Stomach (tissue), 4 donors: ENCODE measurements at regions not wholly inside any gene's neighbourhood (a gene's known extent, or its start where the extent isn't known, plus 50 kb on each side); places are given as distances from the start of the nearest gene placed in this dataset.

Source experiments
- CTCF ChIP-seq, 7 experiments: fragments of 450-650 bp in 4 of 7; fragments of 200-600 bp in 3 of 7; sonication (generic) in 3 of 7; IDR thresholded peaks; one replicate each; pipeline ENCODE4 v1.5.1; 2016 to 2019; ENCODE audit warnings: antibody characterized with exemption in 7 of 7, control low read depth in 2 of 7, mild to moderate bottlenecking in 1 of 7
- EP300 ChIP-seq: sonication (generic); formaldehyde crosslinking; IDR thresholded peaks from one replicate; pipeline ENCODE4 v1.6.1; 2017; ENCODE audit warnings: antibody characterized with exemption
- POLR2A ChIP-seq, 4 donors: fragments of 450-650 bp; IDR thresholded peaks; one replicate each; pipeline ENCODE4 v1.6.1; 2016; ENCODE audit warnings: antibody characterized with exemption in 4 of 4, control low read depth in 2 of 4, mild to moderate bottlenecking in 1 of 4, moderate library complexity in 1 of 4
- POLR2AphosphoS5 ChIP-seq, 3 donors: sonication (generic); formaldehyde crosslinking; IDR thresholded peaks; one replicate each; pipeline ENCODE4 v1.6.1; 2016; ENCODE audit warnings: antibody characterized with exemption in 3 of 3

GRCh38 chr3:87494264-87494663, 217.9 kb upstream of the POU1F1 start:
- TF ChIP-seq POLR2A (IDR thresholded peaks at IDR 0.05) (no peak), CTCF (IDR thresholded peaks at IDR 0.05) (no peak), EP300 (no peak), POLR2AphosphoS5 (IDR thresholded peaks at IDR 0.05) (no peak)
